DND-41 (cell line): ENCODE measurements at regions not wholly inside any gene's neighbourhood (a gene's known extent, or its start where the extent isn't known, plus 50 kb on each side); places are given as distances from the start of the nearest gene placed in this dataset.

ENCODE experiments used
- CTCF ChIP-seq: IDR thresholded peaks from 2 replicates; pipeline ENCODE4 v1.5.1; 2012; ENCODE audit warnings: borderline replicate concordance, low read length, moderate library complexity, mild to moderate bottlenecking; ENCODE audit not compliant: poor library complexity, severe bottlenecking; ENCODE audit errors: extremely low read depth
- EZH2 ChIP-seq: IDR thresholded peaks from 3 replicates; pipeline ENCODE4 v1.6.1; 2012; ENCODE audit warnings: borderline replicate concordance, low read depth, mild to moderate bottlenecking, moderate library complexity, low read length, inconsistent platforms; ENCODE audit not compliant: severe bottlenecking

- TF ChIP-seq CTCF, result no peak
- no peak for TF ChIP-seq EZH2
Observed at GRCh38 chr2:126029316-126029715, 626.6 kb upstream of the GYPC start.
